IMR-90 (cell line): ENCODE measurements at regions not wholly inside any gene's neighbourhood (a gene's known extent, or its start where the extent isn't known, plus 50 kb on each side); places are given as distances from the start of the nearest gene placed in this dataset.

ENCODE experiments used
- ATAC-seq: fragments of 200-7000 bp; cut with Tn5 transposase; 2 replicates; pipeline ENCODE4 v1.9.1; 2020; ENCODE audit warnings: low read depth, mild to moderate bottlenecking, moderate library complexity
- BruUV-seq: library from RNA; stranded (reverse); fragments of 400-500 nt; replicated peaks from 2 replicates; lab custom pipeline; 2021; lab: Mats Ljungman, UMichigan
- CTCF ChIA-PET: fragments of 300-600 bp; formaldehyde crosslinking; extraction: SDS; loops from one replicate; lab custom pipeline; 2021; ENCODE audit warnings: antibody characterized with exemption; lab: Yijun Ruan, JAX
- POLR2A ChIA-PET: fragments of 300-600 bp; sonication (Branson Sonifier 250); formaldehyde crosslinking; loops from one replicate; lab custom pipeline; 2022; ENCODE audit warnings: antibody characterized with exemption; ENCODE audit not compliant: unreplicated experiment; lab: Charles Lee
- DNase-seq: peaks from one replicate; pipeline ENCODE4 v3.0.0; 2013
- H2AFZ ChIP-seq: replicated peaks from 2 replicates; pipeline ENCODE3; 2013; ENCODE audit warnings: low read length, mild to moderate bottlenecking; ENCODE audit not compliant: poor library complexity
- H2AK5ac ChIP-seq: 2 replicates; pipeline ENCODE4 v1.6.1; 2013; ENCODE audit warnings: low read depth, low read length, inconsistent platforms
- H2AK9ac ChIP-seq: replicated peaks from 2 replicates; pipeline ENCODE3; 2013; ENCODE audit warnings: mild to moderate bottlenecking, low read depth, low read length, moderate library complexity; ENCODE audit not compliant: poor library complexity
- H2BK120ac ChIP-seq: 2 replicates; pipeline ENCODE4 v1.6.1; 2013; ENCODE audit warnings: low read depth, low read length, inconsistent platforms
- H2BK15ac ChIP-seq: 3 replicates; pipeline ENCODE4 v1.6.1; 2013; ENCODE audit warnings: low read depth, low read length, inconsistent platforms
- H2BK20ac ChIP-seq: 2 replicates; pipeline ENCODE4 v1.6.1; 2013; ENCODE audit warnings: low read depth, mild to moderate bottlenecking, inconsistent platforms, low read length, moderate library complexity
- H2BK5ac ChIP-seq: 2 replicates; pipeline ENCODE4 v1.6.1; 2013; ENCODE audit warnings: mild to moderate bottlenecking, low read depth, low read length, inconsistent platforms; ENCODE audit not compliant: poor library complexity, severe bottlenecking
- H3K14ac ChIP-seq: replicated peaks from 2 replicates; pipeline ENCODE4 v1.6.1; 2013; ENCODE audit warnings: low read depth, low read length, inconsistent platforms
- H3K18ac ChIP-seq: 2 replicates; pipeline ENCODE4 v1.6.1; 2013; ENCODE audit warnings: low read depth, low read length, control low read depth
- H3K23ac ChIP-seq: 2 replicates; pipeline ENCODE4 v1.6.1; 2013; ENCODE audit warnings: low read depth, low read length, inconsistent platforms
- H3K27ac ChIP-seq: 2 replicates; pipeline ENCODE4 v1.5.1; 2013; ENCODE audit warnings: mild to moderate bottlenecking, control low read depth, low read length; ENCODE audit not compliant: insufficient read depth
- H3K27me3 ChIP-seq: 2 replicates; pipeline ENCODE4 v1.6.1; 2013; ENCODE audit warnings: low read length; ENCODE audit not compliant: control insufficient read depth, insufficient read depth
- H3K36me3 ChIP-seq: 2 replicates; pipeline ENCODE4 v1.6.1; 2013; ENCODE audit warnings: low read length, mixed read lengths; ENCODE audit not compliant: control insufficient read depth, insufficient read depth
- H3K4ac ChIP-seq: 2 replicates; pipeline ENCODE4 v1.6.1; 2013; ENCODE audit warnings: low read depth, low read length, inconsistent platforms
- H3K4me1 ChIP-seq: 2 replicates; pipeline ENCODE4 v1.6.1; 2013; ENCODE audit warnings: low read length, mixed read lengths; ENCODE audit not compliant: control insufficient read depth, insufficient read depth
- H3K4me2 ChIP-seq: 2 replicates; pipeline ENCODE4 v1.6.1; 2013; ENCODE audit warnings: low read depth, mild to moderate bottlenecking, control low read depth, low read length, moderate library complexity
- H3K4me3 ChIP-seq: 2 replicates; pipeline ENCODE4 v1.5.1; 2013; ENCODE audit warnings: low read depth, mild to moderate bottlenecking, control low read depth, low read length, moderate library complexity; ENCODE audit not compliant: insufficient read depth
- H3K56ac ChIP-seq: 2 replicates; pipeline ENCODE4 v1.6.1; 2013; ENCODE audit warnings: low read length, inconsistent platforms; ENCODE audit not compliant: insufficient read depth; ENCODE audit errors: extremely low read depth
- H3K79me1 ChIP-seq, 2 experiments: 2 replicates each; pipeline ENCODE4 v1.6.1; 2013; ENCODE audit warnings: low read length in 2 of 2, inconsistent platforms in 1 of 2, low read depth in 1 of 2
- H3K9ac ChIP-seq: 2 replicates; pipeline ENCODE4 v1.6.1; 2013; ENCODE audit warnings: low read depth, low read length, control low read depth
- H3K9me1 ChIP-seq: 2 replicates; pipeline ENCODE4 v1.6.1; 2013; ENCODE audit warnings: low read length, inconsistent platforms; ENCODE audit not compliant: insufficient read depth
- H3K9me3 ChIP-seq: 2 replicates; pipeline ENCODE4 v1.6.1; 2013; ENCODE audit warnings: low read length; ENCODE audit not compliant: control insufficient read depth, insufficient read depth
- H4K20me1 ChIP-seq: 2 replicates; pipeline ENCODE4 v1.6.1; 2013; ENCODE audit warnings: low read length, inconsistent platforms; ENCODE audit not compliant: insufficient read depth
- H4K5ac ChIP-seq: 2 replicates; pipeline ENCODE4 v1.6.1; 2013; ENCODE audit warnings: mild to moderate bottlenecking, low read depth, low read length, control low read depth
- H4K8ac ChIP-seq, 2 experiments: 2 replicates each; pipeline ENCODE4 v1.6.1; 2013; ENCODE audit warnings: low read depth in 2 of 2, low read length in 2 of 2, control low read depth in 1 of 2, inconsistent platforms in 1 of 2
- H4K91ac ChIP-seq: 2 replicates; pipeline ENCODE4 v1.6.1; 2013; ENCODE audit warnings: low read depth, low read length, inconsistent platforms; ENCODE audit not compliant: insufficient read depth
- BHLHE40 ChIP-seq: fragments of 150-350 bp; IDR thresholded peaks from 2 replicates; pipeline ENCODE4 v1.6.1; 2016; ENCODE audit warnings: mild to moderate bottlenecking, low read depth, low read length
- CTCF ChIP-seq: conservative IDR thresholded peaks from 2 replicates; pipeline ENCODE4 v1.5.1; 2012; ENCODE audit warnings: mild to moderate bottlenecking, low read depth, low read length, improper control_type of control experiment
- NFE2L2 ChIP-seq: fragments of 150-350 bp; IDR thresholded peaks from 2 replicates; pipeline ENCODE4 v1.6.1; 2016; ENCODE audit warnings: low read depth, mild to moderate bottlenecking, low read length
- POLR2A ChIP-seq: IDR thresholded peaks from 2 replicates; pipeline ENCODE4 v1.6.1; 2012; ENCODE audit warnings: mild to moderate bottlenecking, low read depth, low read length
- RAD21 ChIP-seq: IDR thresholded peaks from 2 replicates; pipeline ENCODE4 v1.6.1; 2012; ENCODE audit warnings: low read length, improper control_type of control experiment
- SMC3 ChIP-seq: fragments of 150-350 bp; IDR thresholded peaks from 2 replicates; pipeline ENCODE4 v1.6.1; 2016; ENCODE audit warnings: low read depth, mild to moderate bottlenecking, antibody characterized with exemption, low read length, moderate library complexity
- WGBS, 2 experiments: methylation state at CpG; one replicate each; pipeline versions ENCODE4 v1.1.5 to v1.1.7; 2013; ENCODE audit warnings: missing lambda C conversion rate in 2 of 2; ENCODE audit not compliant: insufficient read length in 1 of 2; ENCODE audit errors: extremely low coverage in 2 of 2; 5-methylcytosine and 5-hydroxymethylcytosine counted together
- dilution Hi-C: fragments of 300-500 bp; cut with HindIII; formaldehyde crosslinking; loops from one replicate; pipeline ENCODE4 v1.14.3; 2018; ENCODE audit warnings: low sequenced_read_pairs; ENCODE audit not compliant: unreplicated experiment
- in situ Hi-C: fragments of 300-500 bp; cut with MboI; formaldehyde crosslinking; loops from 3 replicates; pipeline ENCODE4 v1.14.3; 2019; ENCODE audit warnings: low sequenced_read_pairs, inconsistent platforms, mixed read lengths
- intact Hi-C: fragments of 100-400 bp; cut with micrococcal nuclease; formaldehyde crosslinking; loops from 2 replicates; pipeline ENCODE4 v1.10.0; 2022

GRCh38 chr3:5304789-5305683, 117.5 kb downstream of the EDEM1 start:
- Histone ChIP-seq H3K56ac (no peak overlapping the region), H3K9me1 (no peaks in the 10 kb centered on the region), H3K79me1 (no peaks in the 10 kb centered on the region), H2AK5ac (no peak overlapping the region), H3K27ac (no peak overlapping the region), H3K4ac (no peak overlapping the region), H3K36me3 (no peaks in the 10 kb centered on the region), H2BK20ac (no peak overlapping the region; the same call in 1 of the 2 replicates), H4K5ac (no peak overlapping the region), H2BK120ac (no peak overlapping the region), H3K18ac (no peak overlapping the region), H2BK15ac (no peak overlapping the region), H3K9me3 (no peaks in the 10 kb centered on the region), H2AFZ (no peak overlapping the region), H3K27me3 (no peaks in the 10 kb centered on the region), H3K9ac (no peak overlapping the region), H3K23ac (no peak overlapping the region), H3K14ac (no peak overlapping the region), H4K8ac (no peak overlapping the region), H3K4me3 (no peak overlapping the region), H3K4me2 (no peak overlapping the region), H2BK5ac (no peak overlapping the region), H2AK9ac (no peak overlapping the region), H4K91ac (no peak overlapping the region), H4K20me1 (no peaks in the 10 kb centered on the region), H3K4me1 (no peaks in the 10 kb centered on the region)
- intact Hi-C loops = no loop called here
- in situ Hi-C loops = no loop called here
- no TSS peak for BruUV-seq
- POLR2A ChIA-PET = no interaction called here
- peak; percentile 72 for TF ChIP-seq RAD21
- TF ChIP-seq SMC3 = peak; percentile 50
- no peak for TF ChIP-seq BHLHE40
- TF ChIP-seq NFE2L2 = no peak
- peak; percentile 63 for TF ChIP-seq CTCF
- TF ChIP-seq POLR2A = no peak
- dilution Hi-C loops = no loop called here
- DNase-seq = peak; percentile 44
- WGBS, 2 experiments = 20% methylated on average over 8 of the region's 13 CpGs; no CpG with 5 or more reads in 1 of the 2 experiments
- peak; percentile 85 for ATAC-seq
- CTCF ChIA-PET = no interaction called here
